Memory B cell (primary cell): ENCODE measurements at regions not wholly inside any gene's neighbourhood (a gene's known extent, or its start where the extent isn't known, plus 50 kb on each side); places are given as distances from the start of the nearest gene placed in this dataset.

Experiments used
- ATAC-seq: fragments of 150-1000 bp; cut with Tn5 transposase; 2 replicates; pipeline ENCODE4 v1.10.0; 2021; ENCODE audit warnings: low read depth, mild to moderate bottlenecking, moderate library complexity
- DNase-seq, 2 donors: peaks; one replicate each; pipeline ENCODE4 v3.0.0; 2022; ENCODE audit warnings: low spot score in 2 of 2
- H3K27ac Mint-ChIP-seq: one replicate; pipeline ENCODE4 v1.8.0; 2022; ENCODE audit warnings: mild to moderate bottlenecking, moderate library complexity, mixed read lengths
- H3K27me3 Mint-ChIP-seq: one replicate; pipeline ENCODE4 v1.8.0; 2022; ENCODE audit warnings: mixed read lengths
- H3K36me3 Mint-ChIP-seq: one replicate; pipeline ENCODE4 v1.8.0; 2022; ENCODE audit warnings: mild to moderate bottlenecking, mixed read lengths
- H3K4me1 Mint-ChIP-seq: one replicate; pipeline ENCODE4 v1.8.0; 2022; ENCODE audit warnings: mixed read lengths
- H3K4me3 Mint-ChIP-seq: one replicate; pipeline ENCODE4 v1.8.0; 2022; ENCODE audit warnings: mild to moderate bottlenecking, moderate library complexity, mixed read lengths
- H3K9me3 Mint-ChIP-seq: one replicate; pipeline ENCODE4 v1.8.0; 2022; ENCODE audit warnings: mixed read lengths

GRCh38 chr2:236661061-236661761, 91.6 kb downstream of the ACKR3 start:
- peaks cover 15% of the 10 kb centered on the region for H3K27me3 Mint-ChIP-seq
- ATAC-seq (no peak), DNase-seq (no peak)
- H3K4me1 Mint-ChIP-seq: peaks cover 2% of the 10 kb centered on the region
- no peak overlapping the region for H3K27ac Mint-ChIP-seq
- H3K36me3 Mint-ChIP-seq: no peaks in the 10 kb centered on the region
- peaks cover under 1% of the 10 kb centered on the region for H3K9me3 Mint-ChIP-seq
- no peak overlapping the region for H3K4me3 Mint-ChIP-seq

- no peak overlapping the region for H3K4me3 Mint-ChIP-seq
Measured at GRCh38 chr2:236661762-236662110, 92.1 kb downstream of the ACKR3 start.

GRCh38 chr2:236662231-236663185, 92.9 kb downstream of the ACKR3 start:
- peaks cover 17% of the 10 kb centered on the region for H3K27me3 Mint-ChIP-seq
- H3K36me3 Mint-ChIP-seq: no peaks in the 10 kb centered on the region
- H3K4me3 Mint-ChIP-seq: no peak overlapping the region
- ATAC-seq: no peak
- no peak overlapping the region for H3K27ac Mint-ChIP-seq
- DNase-seq: no peak
- H3K4me1 Mint-ChIP-seq: peaks cover 2% of the 10 kb centered on the region
- peaks cover 5% of the 10 kb centered on the region for H3K9me3 Mint-ChIP-seq

More at GRCh38 chr2:236661762-236662110, 92.1 kb downstream of the ACKR3 start:
- no peak for ATAC-seq
- peaks cover 18% of the 10 kb centered on the region for H3K27me3 Mint-ChIP-seq
- DNase-seq: no peak
- H3K27ac Mint-ChIP-seq: no peak overlapping the region
- peaks cover 5% of the 10 kb centered on the region for H3K9me3 Mint-ChIP-seq
- no peaks in the 10 kb centered on the region for H3K36me3 Mint-ChIP-seq
- H3K4me1 Mint-ChIP-seq: peaks cover 2% of the 10 kb centered on the region

GRCh38 chr2:236663287-236664101, 93.9 kb downstream of the ACKR3 start:
- DNase-seq: no peak
- Mint-ChIP-seq H3K4me3 (no peak overlapping the region), H3K4me1 (peaks cover 2% of the 10 kb centered on the region), H3K27me3 (peaks cover 12% of the 10 kb centered on the region), H3K9me3 (peaks cover 5% of the 10 kb centered on the region), H3K27ac (no peak overlapping the region), H3K36me3 (no peaks in the 10 kb centered on the region)
- no peak for ATAC-seq

GRCh38 chr2:236664136-236664535, 94.5 kb downstream of the ACKR3 start:
- H3K4me1 Mint-ChIP-seq: peaks cover 2% of the 10 kb centered on the region
- H3K27ac Mint-ChIP-seq: no peak overlapping the region
- peaks cover 5% of the 10 kb centered on the region for H3K9me3 Mint-ChIP-seq
- DNase-seq (no peak), ATAC-seq (no peak)
- peaks cover 11% of the 10 kb centered on the region for H3K27me3 Mint-ChIP-seq
- no peak overlapping the region for H3K4me3 Mint-ChIP-seq
- H3K36me3 Mint-ChIP-seq: no peaks in the 10 kb centered on the region

GRCh38 chr2:236665101-236665500, 95.5 kb downstream of the ACKR3 start:
- H3K36me3 Mint-ChIP-seq: no peaks in the 10 kb centered on the region

GRCh38 chr2:236665572-236666118, 96.0 kb downstream of the ACKR3 start:
- DNase-seq (no peak), ATAC-seq (no peak)
- Mint-ChIP-seq H3K9me3 (peaks cover 5% of the 10 kb centered on the region), H3K4me1 (peaks cover 2% of the 10 kb centered on the region), H3K27ac (no peak overlapping the region), H3K4me3 (no peak overlapping the region), H3K27me3 (peaks cover 9% of the 10 kb centered on the region), H3K36me3 (no peaks in the 10 kb centered on the region)

More at GRCh38 chr2:236665101-236665500, 95.5 kb downstream of the ACKR3 start:
- Mint-ChIP-seq H3K4me3 (no peak overlapping the region), H3K27ac (no peak overlapping the region), H3K4me1 (peaks cover 2% of the 10 kb centered on the region), H3K27me3 (peaks cover 9% of the 10 kb centered on the region), H3K9me3 (peaks cover 5% of the 10 kb centered on the region)
- no peak for ATAC-seq
- DNase-seq: no peak

GRCh38 chr2:236666646-236667204, 97.1 kb downstream of the ACKR3 start:
- DNase-seq: no peak
- ATAC-seq: no peak
- Mint-ChIP-seq H3K9me3 (peaks cover 5% of the 10 kb centered on the region), H3K4me3 (no peak overlapping the region), H3K27me3 (peaks cover 9% of the 10 kb centered on the region), H3K27ac (no peak overlapping the region), H3K36me3 (no peaks in the 10 kb centered on the region), H3K4me1 (peaks cover 2% of the 10 kb centered on the region)

- no peak overlapping the region for H3K4me3 Mint-ChIP-seq
- peaks cover 5% of the 10 kb centered on the region for H3K9me3 Mint-ChIP-seq
- ATAC-seq: no peak
- no peak for DNase-seq
- no peak overlapping the region for H3K27ac Mint-ChIP-seq
- no peaks in the 10 kb centered on the region for H3K36me3 Mint-ChIP-seq
- peaks cover 2% of the 10 kb centered on the region for H3K4me1 Mint-ChIP-seq
- peaks cover 9% of the 10 kb centered on the region for H3K27me3 Mint-ChIP-seq
Measured at GRCh38 chr2:236667526-236667925, 97.9 kb downstream of the ACKR3 start.

GRCh38 chr2:236668531-236668969, 98.9 kb downstream of the ACKR3 start:
- no peaks in the 10 kb centered on the region for H3K36me3 Mint-ChIP-seq
- peaks cover 11% of the 10 kb centered on the region for H3K27me3 Mint-ChIP-seq
- H3K4me1 Mint-ChIP-seq: peaks cover 5% of the 10 kb centered on the region

GRCh38 chr2:236670235-236670620, 100.6 kb downstream of the ACKR3 start:
- no peak overlapping the region for H3K27ac Mint-ChIP-seq
- peaks cover 5% of the 10 kb centered on the region for H3K4me1 Mint-ChIP-seq
- ATAC-seq (no peak), DNase-seq (no peak)
- H3K9me3 Mint-ChIP-seq: peaks cover 5% of the 10 kb centered on the region
- no peaks in the 10 kb centered on the region for H3K36me3 Mint-ChIP-seq
- peaks cover 11% of the 10 kb centered on the region for H3K27me3 Mint-ChIP-seq
- no peak overlapping the region for H3K4me3 Mint-ChIP-seq

More at GRCh38 chr2:236668531-236668969, 98.9 kb downstream of the ACKR3 start:
- Mint-ChIP-seq H3K27ac (no peak overlapping the region), H3K4me3 (no peak overlapping the region), H3K9me3 (peaks cover 5% of the 10 kb centered on the region)
- ATAC-seq (no peak), DNase-seq (no peak)

GRCh38 chr2:236671896-236672562, 102.4 kb downstream of the ACKR3 start:
- H3K36me3 Mint-ChIP-seq: no peaks in the 10 kb centered on the region
- no peak for DNase-seq
- ATAC-seq: no peak
- H3K4me1 Mint-ChIP-seq: peaks cover 4% of the 10 kb centered on the region
- no peak overlapping the region for H3K27ac Mint-ChIP-seq
- no peak overlapping the region for H3K4me3 Mint-ChIP-seq
- H3K9me3 Mint-ChIP-seq: no peaks in the 10 kb centered on the region
- H3K27me3 Mint-ChIP-seq: peaks cover 7% of the 10 kb centered on the region

- ATAC-seq: no peak
- peaks cover 10% of the 10 kb centered on the region for H3K27me3 Mint-ChIP-seq
- H3K9me3 Mint-ChIP-seq: no peaks in the 10 kb centered on the region
- no peak for DNase-seq
- H3K4me3 Mint-ChIP-seq: no peak overlapping the region
- no peak overlapping the region for H3K27ac Mint-ChIP-seq
- peaks cover 4% of the 10 kb centered on the region for H3K4me1 Mint-ChIP-seq
- H3K36me3 Mint-ChIP-seq: no peaks in the 10 kb centered on the region
Measured at GRCh38 chr2:236672606-236673005, 103.0 kb downstream of the ACKR3 start.
